GM19035 (cell line): ENCODE measurements at regions not wholly inside any gene's neighbourhood (a gene's known extent, or its start where the extent isn't known, plus 50 kb on each side); places are given as distances from the start of the nearest gene placed in this dataset.

Experiments used
- ATAC-seq: cut with Tn5 transposase; IDR thresholded peaks from one replicate; pipeline ENCODE4 v1.9.1; 2021; ENCODE audit not compliant: unreplicated experiment

DNA sequence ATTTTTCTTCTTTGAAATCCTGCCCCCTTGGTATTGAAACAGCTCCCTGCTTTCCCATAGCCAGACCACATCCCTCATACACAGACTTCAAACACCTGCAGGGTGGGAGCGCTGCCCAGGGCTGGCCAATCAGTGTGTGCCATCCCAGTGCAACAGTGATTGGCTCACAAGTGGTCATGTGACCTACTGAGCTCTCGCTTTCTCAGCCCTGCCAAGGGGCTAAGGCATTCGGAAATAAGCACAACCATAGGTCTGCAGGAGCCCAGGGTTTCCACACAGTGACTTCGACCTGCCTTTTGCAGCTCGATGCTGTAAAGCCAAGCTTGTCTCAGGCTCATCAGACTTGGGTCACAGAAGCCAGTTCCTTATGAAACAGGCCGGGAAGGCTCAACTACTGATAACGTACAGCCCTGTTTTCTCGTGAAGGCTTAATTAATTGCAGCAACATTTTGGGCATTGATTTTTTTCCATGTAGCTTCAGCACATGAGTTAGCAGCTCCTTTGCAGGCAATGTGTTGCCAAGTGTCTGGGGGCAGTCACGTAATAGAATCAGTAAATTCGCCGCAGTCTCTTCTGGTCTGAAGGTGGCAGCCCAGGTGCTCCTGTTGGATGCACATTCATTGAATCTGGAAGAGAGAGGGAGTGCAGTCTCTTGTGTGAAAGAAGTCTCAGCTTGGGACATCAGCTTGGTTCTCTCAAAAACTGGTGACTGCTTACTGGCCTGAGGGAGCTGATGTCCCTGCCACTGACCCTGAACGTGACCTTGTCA, 1091.8 kb downstream of the AACS start:
- ATAC-seq = no peak

DNA sequence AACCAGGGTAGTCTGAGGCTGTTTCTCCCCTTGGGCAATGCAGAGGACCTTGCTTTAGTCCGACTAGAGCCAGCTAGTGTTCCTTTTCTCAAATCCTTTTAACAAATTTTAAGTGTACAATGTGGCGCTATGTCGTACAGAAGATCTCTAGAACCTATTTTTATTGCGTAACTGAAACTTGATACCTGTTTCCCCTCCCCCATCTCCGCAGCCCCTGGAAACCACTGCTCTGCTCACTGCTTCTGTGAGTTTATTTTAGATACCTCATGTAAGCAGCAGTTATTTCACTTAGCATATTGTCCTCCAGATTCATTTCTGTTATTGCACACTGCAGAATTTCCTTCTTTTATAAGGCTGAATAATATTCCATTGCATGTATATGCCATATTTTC, 1092.3 kb downstream of the AACS start:
- ATAC-seq = no peak

DNA sequence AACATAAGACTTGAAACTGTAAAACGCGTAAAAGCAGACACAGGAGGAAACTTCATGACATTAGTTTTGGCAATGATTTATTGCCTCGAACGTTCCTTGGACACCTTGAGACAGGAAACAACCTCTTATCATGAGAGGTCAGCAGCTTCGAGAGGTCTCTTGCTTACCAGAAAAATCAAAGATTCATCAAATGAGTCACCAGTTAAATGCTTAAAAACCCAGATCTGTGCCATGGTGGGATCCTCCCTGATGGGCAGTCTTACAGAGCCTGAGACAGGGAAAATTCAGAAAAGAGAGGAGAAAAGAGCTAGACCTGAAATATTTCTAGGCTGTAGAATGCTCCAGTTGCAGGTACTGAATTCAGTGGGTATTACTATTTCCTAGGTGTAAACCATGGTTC, 1093.9 kb downstream of the AACS start:
- no peak for ATAC-seq

DNA sequence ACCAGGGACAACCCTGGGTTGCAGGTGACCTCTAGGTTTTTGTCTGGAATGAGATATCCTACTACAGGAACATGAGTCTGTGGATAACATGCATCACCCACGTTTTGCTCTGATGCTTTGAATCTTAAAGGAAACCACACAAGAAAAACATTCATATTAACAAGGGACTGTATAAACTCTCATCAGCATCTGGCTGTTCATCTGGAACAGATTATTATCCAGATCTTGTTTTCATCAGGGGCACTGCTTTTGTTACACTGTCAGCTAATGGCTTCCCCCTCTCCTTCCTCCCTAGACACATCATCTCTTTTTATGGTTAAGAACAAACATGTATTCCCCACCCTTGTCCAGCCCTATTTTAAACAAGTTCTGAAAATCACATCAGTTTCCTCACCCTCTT, 1095.7 kb downstream of the AACS start:
- no peak for ATAC-seq

DNA sequence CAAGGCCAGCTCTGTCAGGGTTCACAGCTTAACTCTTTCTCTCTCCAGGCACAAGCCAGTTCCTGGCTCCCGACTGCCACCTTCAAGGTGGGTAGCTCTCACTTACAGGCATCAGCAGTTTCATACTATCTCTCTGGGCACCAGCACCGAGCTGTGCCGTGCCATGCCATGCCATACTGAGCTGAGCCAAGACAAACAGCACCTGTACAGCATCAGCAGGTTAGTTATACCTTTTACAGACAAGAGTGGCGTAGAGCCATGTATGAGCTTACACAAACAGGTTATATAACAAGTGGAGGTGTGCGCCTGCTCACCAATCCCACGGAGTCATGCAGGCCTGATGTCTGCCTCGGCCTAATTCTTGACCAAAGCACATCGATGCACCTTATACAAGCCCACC, 1098.7 kb downstream of the AACS start:
- no peak for ATAC-seq

DNA sequence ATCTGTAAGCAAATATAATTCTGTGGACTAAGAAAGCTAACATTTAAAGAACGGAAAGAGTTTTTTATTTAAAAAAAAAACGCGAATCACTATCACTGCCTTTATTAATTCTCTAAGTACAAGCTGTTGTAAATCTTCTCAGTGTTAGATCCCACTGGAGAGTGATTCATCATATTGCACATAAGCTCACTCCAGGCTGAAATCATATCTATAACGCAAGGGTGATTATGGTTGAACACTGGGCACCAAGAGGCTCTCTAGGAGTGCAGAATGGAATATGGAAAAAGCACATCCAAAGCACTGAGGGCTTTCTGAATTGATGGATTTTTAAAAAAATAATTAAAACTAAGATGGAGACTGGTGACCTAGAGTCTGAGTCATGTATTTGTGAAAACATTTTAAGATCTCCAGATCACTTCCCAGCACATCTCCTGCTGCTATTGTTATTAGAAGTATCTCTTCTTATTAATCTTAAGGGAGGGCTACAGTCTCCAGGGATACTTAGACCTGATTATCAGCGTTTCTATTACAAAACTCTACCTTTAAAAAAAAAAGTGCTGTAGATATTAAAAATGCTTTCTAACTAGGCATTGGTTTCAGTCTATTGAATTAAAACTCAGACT, 1106.8 kb downstream of the AACS start:
- no peak for ATAC-seq

DNA sequence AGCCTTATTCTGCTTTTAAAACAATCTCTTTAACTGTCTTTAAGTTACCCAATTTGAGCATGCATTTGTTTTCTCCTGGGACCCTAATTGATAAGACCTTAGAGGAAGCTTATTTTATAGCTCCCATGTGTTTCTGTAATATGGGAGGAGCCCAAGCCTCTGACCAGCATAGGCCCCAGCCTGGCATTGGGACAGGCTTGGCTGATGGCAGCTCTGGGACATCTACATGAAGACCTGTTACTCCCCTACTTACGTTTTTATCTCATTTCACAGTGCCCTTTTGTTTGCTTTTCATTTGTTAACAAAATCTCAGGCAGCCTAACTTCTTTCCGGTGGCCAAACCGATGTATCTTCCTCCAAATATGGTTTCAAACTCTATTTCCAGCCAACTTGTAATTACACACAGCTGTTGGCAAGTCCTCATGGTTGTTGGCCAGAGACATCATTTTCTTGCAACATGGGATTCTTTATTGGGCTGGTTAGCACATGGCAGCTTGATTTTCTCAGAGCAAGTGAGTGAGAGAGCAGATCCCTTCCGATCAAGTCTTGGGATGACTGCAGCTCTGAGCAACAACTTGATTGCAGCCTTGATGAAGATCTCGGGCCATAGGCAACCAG, 1117.5 kb downstream of the AACS start:
- no peak for ATAC-seq

DNA sequence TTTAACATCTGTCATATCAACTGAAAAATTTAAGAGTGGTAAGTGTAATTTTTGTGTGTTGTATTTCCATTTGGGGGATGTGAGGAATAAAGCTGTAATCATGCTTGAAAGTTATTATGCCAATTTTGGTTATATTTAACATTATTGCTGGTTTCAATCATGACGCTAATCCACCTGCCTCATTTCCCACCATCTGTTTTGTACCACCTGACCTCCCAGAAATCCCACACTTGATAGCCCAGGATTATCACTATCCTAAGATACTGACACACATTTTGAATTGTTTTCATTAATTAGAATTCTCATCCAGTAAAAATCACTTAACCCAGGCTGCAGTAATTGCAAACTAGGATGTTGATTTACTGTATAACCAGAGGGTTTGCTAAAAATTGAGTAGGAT, 1119.8 kb downstream of the AACS start:
- no peak for ATAC-seq

DNA sequence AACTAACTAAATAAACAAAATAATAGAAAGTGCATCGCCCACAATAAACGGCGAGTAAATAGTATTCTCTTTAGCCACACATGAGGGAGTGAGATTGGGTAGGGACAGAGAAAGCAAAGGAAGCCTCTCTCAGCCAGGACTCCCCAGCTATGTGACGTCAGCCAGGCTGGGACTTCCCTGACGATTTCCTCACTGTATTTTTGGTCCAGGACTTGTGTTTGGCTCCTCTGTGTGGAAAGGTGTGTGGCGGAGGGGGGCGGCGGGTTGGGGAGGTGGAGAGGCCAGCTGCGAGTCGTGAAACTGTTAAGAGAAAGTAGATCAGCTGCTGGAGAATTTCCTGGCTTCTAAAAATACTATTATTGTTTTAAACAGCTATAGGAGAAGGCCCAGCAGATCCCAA, 1124.6 kb downstream of the AACS start:
- no peak for ATAC-seq

DNA sequence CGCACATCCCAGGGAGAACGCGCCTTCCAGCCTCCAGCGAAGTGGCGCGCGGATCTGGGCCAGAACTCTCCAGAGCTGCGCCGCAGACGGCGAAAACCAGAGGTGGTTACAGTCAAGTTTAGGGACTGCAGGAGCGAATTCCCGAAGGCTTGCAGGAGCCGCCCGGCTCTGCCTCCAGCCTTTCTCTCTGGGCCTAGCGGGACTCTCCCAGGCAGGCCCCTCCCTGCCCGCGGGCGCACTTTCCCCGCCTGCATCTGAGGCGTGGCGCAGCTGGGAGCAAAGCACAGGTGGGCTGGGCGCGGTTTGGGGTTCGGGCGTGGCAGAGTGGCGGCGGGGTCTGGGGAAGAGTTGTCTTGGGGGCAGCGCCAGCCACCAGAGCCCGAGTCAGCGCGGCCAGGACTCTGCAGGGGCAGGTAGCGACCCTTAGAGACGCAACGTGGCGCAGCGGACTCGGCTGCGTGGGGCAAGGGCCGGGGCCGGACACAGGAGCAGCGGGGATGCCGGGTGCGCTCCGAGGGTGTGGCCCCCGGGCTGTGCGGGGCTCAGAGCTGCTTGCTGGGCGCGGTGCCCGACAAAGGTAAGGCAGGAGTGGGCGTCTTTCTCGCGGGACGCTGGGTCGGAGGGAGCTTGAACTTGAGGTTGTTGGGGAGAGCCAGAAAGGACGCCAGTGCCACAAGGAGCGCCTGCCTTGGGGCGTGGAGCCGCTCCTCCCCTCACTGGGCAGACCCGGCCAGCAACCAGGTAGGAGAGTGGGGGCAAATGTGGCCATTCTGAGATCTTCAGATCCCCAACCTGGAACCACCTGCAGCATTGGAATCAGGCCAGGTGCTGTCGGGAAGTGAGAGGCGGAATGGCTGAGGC, 1126.0 kb downstream of the AACS start:
- no peak for ATAC-seq

DNA sequence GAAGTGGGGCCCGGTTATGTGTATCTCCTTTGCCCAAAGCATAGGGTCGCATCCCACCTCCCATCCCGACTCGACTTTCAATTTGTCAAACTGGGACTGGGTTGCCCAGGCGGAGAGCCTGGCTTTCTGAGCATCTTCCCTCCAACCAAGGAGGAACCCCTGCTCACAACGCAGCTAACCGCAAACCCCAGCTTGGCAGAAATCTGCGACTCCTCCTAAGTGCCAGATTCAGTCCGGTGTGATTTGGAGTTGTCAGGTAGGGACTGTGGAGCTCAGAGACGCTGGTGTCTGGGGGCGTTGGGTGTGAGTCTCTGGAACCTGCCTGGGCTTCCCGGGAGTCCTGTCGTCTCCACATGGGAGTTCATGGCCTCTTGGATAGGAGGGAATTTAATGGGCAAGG, 1126.7 kb downstream of the AACS start:
- ATAC-seq = no peak

DNA sequence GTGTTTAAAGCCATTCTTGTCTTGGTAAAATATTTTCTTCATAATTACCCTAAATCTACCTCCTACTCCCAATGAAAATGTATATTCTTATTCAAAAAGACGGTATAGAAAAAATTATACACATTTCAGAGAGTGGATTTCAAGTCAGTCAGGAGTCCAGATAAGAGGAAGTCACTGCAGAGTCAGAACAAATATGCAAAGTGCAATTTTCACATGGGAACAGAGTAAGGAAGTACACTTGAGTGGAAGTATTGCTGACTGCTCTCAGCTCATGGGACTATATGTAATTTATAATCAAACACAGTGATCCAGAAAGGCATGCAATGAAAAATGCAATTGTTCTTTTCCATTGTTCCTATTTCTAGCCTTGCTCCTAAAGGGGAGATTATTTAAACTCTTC, 1128.0 kb downstream of the AACS start:
- ATAC-seq = no peak

DNA sequence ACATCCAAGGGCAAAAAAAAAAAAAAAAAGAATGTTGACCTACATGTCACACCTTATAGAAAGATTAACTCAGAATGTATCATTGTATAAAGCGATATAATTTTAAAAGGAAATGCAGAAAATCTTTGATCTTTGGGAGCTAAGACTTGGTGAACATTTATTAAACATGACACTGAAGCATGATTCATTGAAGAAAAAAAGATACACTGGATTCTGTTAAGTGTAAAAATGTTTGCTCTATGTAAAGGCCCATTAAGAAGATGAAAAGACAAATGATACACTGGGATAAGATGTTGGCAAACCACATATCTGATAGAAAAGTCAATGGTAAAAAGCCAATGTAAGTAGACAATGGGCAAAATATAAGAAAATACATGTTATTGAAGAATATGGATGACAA, 1131.0 kb downstream of the AACS start:
- no peak for ATAC-seq

DNA sequence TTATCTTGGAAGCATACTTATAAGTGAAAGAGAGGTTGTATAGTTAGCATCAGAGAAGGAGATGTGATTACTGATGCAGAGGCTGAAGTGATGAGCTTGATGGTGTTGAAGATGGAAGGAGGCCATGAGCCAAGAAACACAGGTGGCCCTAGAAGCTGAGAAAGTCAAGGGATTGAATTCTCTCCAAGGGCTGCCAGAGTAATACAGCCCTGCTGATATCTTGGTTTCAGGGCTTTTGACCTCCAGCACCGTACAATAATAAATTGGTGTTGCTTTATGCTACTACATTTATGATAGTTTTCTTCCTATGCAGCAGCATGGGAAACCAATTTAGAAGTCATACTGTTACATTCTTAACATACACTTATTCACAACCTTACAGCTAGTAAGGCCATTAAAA, 1133.3 kb downstream of the AACS start:
- no peak for ATAC-seq

DNA sequence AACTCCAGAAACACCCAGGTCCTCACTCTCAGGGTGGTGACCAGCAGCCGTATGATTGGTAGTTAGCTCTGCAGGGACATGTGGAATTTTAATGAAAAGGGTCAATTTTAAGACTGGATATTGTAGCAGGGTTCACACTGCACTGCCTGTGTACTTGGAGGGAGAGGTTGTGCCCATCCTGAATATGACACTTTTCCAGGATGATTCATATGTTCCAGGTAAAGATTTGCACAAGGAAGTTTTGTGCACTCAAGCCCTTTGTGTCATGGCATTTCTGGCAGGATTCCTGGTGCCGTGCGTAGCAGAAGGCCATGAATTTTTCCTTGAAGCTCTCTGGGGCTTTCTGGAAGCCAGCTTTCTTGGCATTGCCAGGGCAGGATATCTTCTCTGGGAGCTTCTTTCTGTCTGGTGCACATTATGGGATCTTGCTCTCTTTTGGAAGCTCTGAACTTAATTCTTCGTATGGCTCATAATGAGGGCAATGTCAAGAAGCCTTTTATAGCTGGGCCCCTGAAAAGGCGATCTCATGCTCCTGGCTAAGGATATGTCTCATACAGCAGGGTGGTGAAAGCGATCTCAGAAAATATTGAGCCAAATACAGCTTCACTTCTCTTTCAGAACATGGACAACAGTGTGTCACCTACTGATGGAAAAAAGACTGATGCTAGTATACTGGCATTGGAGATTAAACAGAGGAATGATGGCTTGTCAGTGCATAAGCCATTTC, 1133.9 kb downstream of the AACS start:
- ATAC-seq = no peak

DNA sequence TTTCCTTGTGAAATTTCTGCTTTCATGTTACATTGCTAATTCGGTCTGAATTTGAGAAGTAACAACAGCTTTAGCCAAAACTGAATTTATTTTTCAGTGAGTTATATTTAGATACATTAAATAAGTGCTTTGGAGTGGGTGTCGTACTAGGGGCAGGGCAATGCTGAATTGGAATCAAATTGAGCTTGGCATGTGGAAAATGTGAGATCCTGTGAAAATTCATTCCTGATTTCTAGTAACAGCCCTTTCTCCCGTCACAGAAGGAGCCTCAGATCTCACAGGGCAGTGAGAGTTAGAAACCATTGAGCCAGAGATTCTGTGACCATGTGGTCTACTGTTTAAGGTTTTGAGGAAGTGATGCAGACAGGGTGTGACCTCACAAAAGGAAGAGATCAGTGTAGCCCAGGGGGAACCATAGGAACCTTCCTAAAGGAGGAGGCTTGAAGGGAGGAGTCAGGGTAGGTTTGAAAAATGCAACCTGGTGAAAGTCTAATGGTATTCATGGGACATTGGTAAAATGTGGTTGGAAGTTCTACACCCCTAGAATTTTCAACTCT, 1136.8 kb downstream of the AACS start:
- ATAC-seq = no peak

DNA sequence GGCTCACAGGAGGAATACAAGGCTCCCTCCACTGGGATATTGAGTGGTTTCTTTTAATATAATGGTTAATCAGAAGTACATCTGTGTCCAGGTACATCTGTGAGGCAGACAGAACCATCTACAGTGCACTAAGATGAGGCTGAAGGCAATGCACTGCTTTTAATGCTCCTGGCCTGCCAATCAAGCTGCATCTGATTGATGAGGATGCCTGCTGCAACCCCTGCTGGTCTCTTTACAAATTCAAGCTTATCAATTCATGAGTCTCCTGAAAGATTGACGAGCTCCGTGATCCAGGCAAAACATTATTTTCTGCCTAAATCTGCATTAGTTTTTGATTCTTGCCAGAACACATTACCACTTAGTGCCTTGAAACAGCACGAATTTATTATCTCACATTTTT, 1139.1 kb downstream of the AACS start:
- ATAC-seq = no peak

DNA sequence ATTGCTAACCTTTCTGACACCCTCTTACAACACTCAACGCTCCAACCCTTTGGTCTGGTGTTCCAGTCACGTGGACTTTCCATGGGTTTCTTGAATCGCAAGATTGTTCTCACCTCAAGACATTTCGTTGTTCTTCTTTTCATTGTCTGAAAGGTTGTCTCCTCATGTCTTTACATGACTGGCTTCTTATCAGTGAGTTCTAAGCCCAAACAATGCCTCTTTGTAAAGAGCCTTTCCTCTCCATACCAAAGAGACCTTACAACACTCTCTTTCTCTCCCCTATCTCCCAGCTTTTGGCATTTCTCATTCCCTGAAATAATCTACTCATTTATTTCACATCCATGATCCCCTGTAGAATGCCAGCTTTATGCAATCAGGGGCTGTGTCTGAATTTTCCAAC, 1144.8 kb downstream of the AACS start:
- ATAC-seq = no peak

DNA sequence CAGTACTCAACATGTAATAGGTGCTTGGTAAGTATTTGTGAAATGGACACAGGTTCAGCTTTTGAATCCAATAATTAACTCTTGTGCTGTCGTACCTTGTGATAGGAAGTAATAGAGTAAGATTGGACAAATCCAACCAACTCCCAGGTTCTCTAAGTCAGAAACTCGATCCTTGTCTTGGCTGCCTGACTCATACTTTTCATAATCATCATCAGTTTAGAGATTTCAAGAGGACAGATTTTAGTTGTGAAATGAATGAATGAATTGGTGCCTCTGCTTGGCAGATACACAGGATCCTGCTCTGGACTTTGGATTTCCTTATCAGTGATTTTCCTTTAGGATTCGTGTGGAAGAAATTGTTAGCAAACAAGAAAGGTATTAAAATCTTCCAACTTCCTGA, 1145.2 kb downstream of the AACS start:
- no peak for ATAC-seq

DNA sequence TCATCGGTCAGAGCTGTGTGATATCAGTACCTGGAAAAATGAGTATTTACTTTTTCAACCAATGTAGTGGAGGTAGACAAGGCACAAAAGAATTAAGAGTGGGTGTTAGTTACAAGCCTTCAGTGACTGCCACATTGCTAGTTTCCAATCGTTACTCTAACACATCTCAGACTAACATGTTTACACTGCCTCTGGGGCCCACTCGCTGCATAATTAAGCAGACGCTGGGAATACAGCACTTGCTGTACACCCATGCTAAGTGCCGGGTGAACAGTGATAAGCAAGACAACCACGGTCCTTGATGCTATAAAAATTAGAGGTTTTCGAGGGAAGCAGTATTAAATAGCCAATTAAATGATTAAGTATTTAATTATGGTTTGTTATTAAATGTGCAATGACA, 1147.6 kb downstream of the AACS start:
- ATAC-seq = no peak

DNA sequence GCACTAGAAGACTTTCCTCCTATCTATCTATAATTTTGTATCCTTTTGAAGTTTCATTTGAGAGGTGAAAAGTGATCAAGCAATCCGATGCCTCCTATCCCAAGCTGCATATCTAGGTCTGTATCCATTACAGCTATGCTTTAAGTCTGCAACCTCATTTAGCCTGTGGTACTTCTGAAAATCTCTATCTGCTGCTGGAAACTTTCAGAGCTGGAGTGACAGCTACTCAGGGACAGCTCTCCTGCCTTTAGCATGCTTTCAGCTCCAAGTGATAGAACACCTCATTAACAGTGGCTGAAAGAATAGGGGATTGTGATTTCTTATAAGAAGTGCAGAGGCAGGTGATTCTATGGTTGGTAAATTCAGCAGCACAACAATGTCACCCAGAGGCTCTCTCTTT, 1153.5 kb downstream of the AACS start:
- no peak for ATAC-seq
